Kidney epithelial cell (primary cell): ENCODE measurements at regions not wholly inside any gene's neighbourhood (a gene's known extent, or its start where the extent isn't known, plus 50 kb on each side); places are given as distances from the start of the nearest gene placed in this dataset.

ENCODE experiments used
- DNase-seq: peaks from one replicate; pipeline ENCODE4 v3.0.0-alpha.2; 2010; ENCODE audit warnings: low read depth
- H3K27me3 ChIP-seq: 2 replicates; pipeline ENCODE4 v1.6.0; 2011; ENCODE audit warnings: low read length; ENCODE audit not compliant: control insufficient read depth, insufficient read depth
- H3K36me3 ChIP-seq: 2 replicates; pipeline ENCODE4 v1.5.1; 2011; ENCODE audit warnings: low read length; ENCODE audit not compliant: control insufficient read depth, insufficient read depth
- H3K4me3 ChIP-seq: 2 replicates; pipeline ENCODE4 v1.5.1; 2011; ENCODE audit warnings: low read depth, mild to moderate bottlenecking, control low read depth, low read length
- TF ChIP-seq, protein P1 (sequence below): IDR thresholded peaks from 2 replicates; pipeline ENCODE4 v1.5.1; 2011; ENCODE audit warnings: mild to moderate bottlenecking, moderate library complexity, low read length, control low read depth, inconsistent platforms; ENCODE audit not compliant: insufficient read depth, poor library complexity, severe bottlenecking

DNA sequence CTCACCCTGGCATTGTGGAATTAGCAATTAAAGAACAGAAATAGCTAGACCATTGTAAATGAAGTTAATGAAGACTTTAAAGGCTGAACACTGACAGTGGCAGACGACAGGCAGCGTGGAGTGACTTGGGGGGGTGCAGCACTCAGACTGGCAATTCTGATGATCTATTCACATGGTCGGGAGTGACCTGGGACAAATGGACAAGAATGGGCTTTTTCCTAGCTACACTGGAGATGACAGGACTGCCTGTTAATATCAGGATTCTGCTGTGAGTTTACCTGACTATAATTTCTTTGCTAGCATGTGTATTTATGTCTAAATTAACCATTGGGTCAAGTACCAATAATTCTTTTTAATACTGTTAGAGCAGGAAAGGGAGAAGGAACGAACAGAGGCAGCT lies 199.6 kb downstream of the FBXO15 start:
- no peaks in the 10 kb centered on the region for H3K27me3 ChIP-seq
- no peak overlapping the region for H3K4me3 ChIP-seq
- TF ChIP-seq, protein P1, sequence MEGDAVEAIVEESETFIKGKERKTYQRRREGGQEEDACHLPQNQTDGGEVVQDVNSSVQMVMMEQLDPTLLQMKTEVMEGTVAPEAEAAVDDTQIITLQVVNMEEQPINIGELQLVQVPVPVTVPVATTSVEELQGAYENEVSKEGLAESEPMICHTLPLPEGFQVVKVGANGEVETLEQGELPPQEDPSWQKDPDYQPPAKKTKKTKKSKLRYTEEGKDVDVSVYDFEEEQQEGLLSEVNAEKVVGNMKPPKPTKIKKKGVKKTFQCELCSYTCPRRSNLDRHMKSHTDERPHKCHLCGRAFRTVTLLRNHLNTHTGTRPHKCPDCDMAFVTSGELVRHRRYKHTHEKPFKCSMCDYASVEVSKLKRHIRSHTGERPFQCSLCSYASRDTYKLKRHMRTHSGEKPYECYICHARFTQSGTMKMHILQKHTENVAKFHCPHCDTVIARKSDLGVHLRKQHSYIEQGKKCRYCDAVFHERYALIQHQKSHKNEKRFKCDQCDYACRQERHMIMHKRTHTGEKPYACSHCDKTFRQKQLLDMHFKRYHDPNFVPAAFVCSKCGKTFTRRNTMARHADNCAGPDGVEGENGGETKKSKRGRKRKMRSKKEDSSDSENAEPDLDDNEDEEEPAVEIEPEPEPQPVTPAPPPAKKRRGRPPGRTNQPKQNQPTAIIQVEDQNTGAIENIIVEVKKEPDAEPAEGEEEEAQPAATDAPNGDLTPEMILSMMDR = no peak
- DNase-seq = no peak
- H3K36me3 ChIP-seq = no peaks in the 10 kb centered on the region

DNA sequence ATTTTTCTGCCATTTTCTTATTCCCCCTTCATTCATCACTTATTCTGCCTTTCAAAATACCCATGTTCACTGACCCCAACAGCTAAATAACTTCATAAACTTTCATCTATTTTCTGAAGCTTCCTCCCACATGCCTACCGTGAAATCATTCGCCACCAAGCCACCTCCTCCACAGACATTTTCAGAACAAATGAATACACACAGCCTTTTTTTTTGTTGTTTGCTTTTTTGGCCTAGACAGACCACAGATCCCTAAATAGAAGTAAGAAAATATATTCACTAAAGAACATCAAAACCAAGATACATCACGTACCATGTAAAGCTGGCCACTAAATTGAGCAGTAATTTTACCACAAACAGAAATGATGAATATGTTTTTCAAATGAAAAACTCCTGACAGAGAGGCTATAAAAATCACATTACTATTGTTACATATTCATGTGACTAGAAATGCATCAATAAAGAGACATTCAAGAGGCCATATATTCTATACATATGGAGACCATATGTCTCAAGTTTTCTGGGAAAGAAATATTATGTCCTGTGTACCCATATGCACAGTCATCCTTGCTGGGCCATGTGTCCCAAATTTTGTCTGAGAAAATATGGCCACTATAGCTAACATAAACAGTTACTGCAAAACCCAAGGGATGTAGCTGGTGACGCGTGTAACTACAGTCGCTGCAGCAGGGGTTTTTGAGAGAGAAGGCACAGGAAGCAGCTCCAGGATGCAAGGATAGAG lies 200.3 kb downstream of the FBXO15 start:
- H3K36me3 ChIP-seq = no peaks in the 10 kb centered on the region
- TF ChIP-seq, protein P1 = no peak
- no peak overlapping the region for H3K4me3 ChIP-seq
- H3K27me3 ChIP-seq = no peaks in the 10 kb centered on the region
- peak; percentile 12 for DNase-seq

DNA sequence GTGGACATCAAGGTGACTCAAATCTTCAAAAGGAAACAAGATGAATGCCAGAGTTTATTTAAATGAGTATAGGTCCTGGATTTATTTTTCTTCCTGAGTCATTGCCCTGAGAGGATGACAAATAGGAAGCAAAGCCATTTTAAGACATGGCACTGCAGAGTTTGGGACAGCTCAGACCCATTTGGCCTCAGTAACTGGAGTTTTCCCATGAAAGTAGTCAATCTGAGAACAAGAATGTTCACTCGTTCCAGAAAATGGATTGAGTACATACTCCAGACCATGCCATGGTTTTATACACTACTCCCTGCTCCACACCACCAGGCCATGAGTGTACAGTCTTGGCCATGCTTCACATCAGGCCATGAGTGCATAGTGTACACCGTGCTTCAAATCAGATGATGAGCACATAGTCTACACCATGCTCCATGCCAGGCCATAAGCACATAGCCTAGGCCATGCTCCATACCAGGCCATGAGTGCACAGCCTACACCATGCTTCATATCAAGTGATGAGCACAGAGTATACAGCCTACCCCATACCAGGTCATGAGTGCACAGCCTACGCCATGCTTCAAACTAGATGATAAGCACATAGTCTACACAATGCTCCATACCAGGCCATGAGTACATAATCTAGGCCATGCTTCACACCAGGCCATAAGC lies 202.4 kb downstream of the FBXO15 start:
- Histone ChIP-seq H3K36me3 (no peaks in the 10 kb centered on the region), H3K4me3 (no peak overlapping the region), H3K27me3 (no peaks in the 10 kb centered on the region)
- DNase-seq = no peak
- TF ChIP-seq, protein P1 = no peak

DNA sequence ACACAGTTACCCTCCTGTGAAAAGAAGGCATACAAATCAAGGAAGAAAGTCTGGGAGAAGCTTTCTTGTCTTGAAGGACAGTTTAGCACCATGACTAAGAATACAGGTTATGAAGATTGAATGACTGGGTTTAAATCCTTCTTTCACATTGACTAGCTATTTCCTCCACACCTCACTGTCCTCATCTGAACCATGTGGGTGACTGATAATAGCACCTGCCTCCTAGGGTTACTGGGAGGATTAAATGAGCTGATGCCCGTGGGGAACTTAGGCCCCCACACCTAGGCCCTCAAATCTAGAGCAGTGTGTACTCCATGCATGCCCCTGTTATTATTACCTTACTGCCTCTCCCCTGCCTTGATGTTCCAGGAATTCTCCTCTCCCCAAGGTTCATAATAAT lies 202.9 kb downstream of the FBXO15 start:
- Histone ChIP-seq H3K27me3 (no peaks in the 10 kb centered on the region), H3K4me3 (no peak overlapping the region), H3K36me3 (no peaks in the 10 kb centered on the region)
- TF ChIP-seq, protein P1 = no peak
- no peak for DNase-seq

DNA sequence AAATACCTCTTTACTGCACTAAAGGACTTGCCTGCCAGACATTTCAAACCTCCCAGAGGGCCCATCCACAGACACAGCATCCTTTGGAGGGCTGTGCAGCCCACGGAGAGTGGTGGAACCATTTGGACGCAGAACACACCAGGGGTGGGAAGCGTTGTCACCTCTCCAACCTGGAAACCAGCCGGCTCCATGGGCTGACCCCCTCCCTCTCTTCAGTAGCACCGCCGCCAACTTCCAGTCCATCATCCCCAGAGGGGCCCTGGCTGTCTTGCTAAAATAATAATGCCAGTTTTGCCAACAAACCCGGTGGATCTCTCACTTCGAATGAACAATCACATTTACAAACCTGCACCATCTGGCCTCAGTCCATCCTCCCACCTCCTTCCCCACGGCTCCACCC lies 203.9 kb downstream of the FBXO15 start:
- no peak for DNase-seq
- H3K4me3 ChIP-seq = no peak overlapping the region
- no peaks in the 10 kb centered on the region for H3K36me3 ChIP-seq
- H3K27me3 ChIP-seq = no peaks in the 10 kb centered on the region
- TF ChIP-seq, protein P1 = no peak
